Spinal cord (tissue), 9 donors: ENCODE measurements at regions not wholly inside any gene's neighbourhood (a gene's known extent, or its start where the extent isn't known, plus 50 kb on each side); places are given as distances from the start of the nearest gene placed in this dataset.
"Not testable (repeated sequence)": the region's sequence is repeated elsewhere in the genome, so short reads cannot be mapped to it uniquely, and the experiment has no call there.

Experiments used
- DNase-seq, 6 donors: peaks; one replicate each; pipeline versions ENCODE4 v3.0.0 to v3.0.0-alpha.2; 2013 to 2015; ENCODE audit warnings: low spot score in 6 of 6, low read depth in 4 of 6
- H3K27ac ChIP-seq: one replicate; pipeline ENCODE4 v1.5.1; 2013; ENCODE audit warnings: low read depth, low read length, control low read depth
- H3K27me3 ChIP-seq: one replicate; pipeline ENCODE4 v1.6.1; 2013; ENCODE audit warnings: low read length; ENCODE audit not compliant: control insufficient read depth, insufficient read depth
- H3K36me3 ChIP-seq: one replicate; pipeline ENCODE4 v1.6.1; 2013; ENCODE audit warnings: low read length; ENCODE audit not compliant: control insufficient read depth, insufficient read depth
- H3K4me1 ChIP-seq: one replicate; pipeline ENCODE4 v1.6.1; 2013; ENCODE audit warnings: low read length; ENCODE audit not compliant: control insufficient read depth, insufficient read depth
- H3K4me3 ChIP-seq: one replicate; pipeline ENCODE4 v1.5.1; 2013; ENCODE audit warnings: low read depth, low read length, control low read depth
- H3K9me3 ChIP-seq: one replicate; pipeline ENCODE4 v1.6.1; 2013; ENCODE audit warnings: low read length; ENCODE audit not compliant: control insufficient read depth, insufficient read depth
- WGBS: methylation state at CpG from one replicate; pipeline ENCODE4 v1.1.5; 2013; ENCODE audit warnings: missing lambda C conversion rate; ENCODE audit not compliant: insufficient coverage; 5-methylcytosine and 5-hydroxymethylcytosine counted together
- donor health status: healthy.

DNA sequence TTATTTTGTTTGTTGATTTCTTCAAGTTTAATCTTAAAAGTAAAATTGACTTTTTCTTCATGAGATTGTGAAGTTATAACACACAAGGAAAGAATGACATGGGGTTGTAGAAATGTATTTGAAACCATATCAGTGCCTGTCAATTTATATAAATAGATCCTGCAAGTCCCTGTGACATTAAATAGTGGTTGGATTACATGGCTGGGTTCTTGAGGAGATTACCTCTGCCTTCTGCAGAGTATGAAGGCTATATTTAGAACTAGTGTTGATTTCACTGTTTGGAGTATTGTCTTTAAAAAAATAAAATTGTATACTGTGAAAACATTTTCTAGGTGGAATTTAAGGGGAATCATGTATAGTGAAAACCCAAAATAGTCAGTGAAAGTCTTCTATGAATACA lies 385.8 kb upstream of the SMIM30 start:
- Histone ChIP-seq H3K9me3 (no peaks in the 10 kb centered on the region), H3K27me3 (no peaks in the 10 kb centered on the region), H3K27ac (no peak overlapping the region), H3K4me3 (no peak overlapping the region), H3K4me1 (no peaks in the 10 kb centered on the region), H3K36me3 (no peaks in the 10 kb centered on the region)
- DNase-seq: no peak

DNA sequence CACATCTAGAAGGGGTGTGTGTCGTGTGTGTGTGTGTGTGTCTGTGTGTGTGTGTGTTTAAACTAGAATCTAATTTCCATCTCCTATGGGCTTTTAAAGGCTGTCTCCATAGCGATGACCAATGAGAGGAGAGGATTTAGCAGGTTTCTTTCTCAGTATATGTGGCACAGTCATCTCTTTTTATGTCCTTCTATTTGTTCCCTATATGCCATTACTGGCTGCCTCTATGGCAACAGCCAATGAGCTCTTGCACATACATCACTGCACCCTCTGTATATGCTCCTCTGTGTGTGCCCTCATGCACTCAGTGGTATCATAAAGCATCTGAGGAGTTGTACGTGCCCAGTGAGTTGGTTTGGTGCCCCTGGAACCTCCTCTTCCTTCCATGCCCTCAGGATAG lies 378.2 kb upstream of the SMIM30 start:
- H3K9me3 ChIP-seq, H3K4me3 ChIP-seq, H3K27me3 ChIP-seq, DNase-seq, H3K27ac ChIP-seq, H3K4me1 ChIP-seq, H3K36me3 ChIP-seq: not testable (repeated sequence)
- no CpG with 5 or more reads among the region's 3 CpGs for WGBS

DNA sequence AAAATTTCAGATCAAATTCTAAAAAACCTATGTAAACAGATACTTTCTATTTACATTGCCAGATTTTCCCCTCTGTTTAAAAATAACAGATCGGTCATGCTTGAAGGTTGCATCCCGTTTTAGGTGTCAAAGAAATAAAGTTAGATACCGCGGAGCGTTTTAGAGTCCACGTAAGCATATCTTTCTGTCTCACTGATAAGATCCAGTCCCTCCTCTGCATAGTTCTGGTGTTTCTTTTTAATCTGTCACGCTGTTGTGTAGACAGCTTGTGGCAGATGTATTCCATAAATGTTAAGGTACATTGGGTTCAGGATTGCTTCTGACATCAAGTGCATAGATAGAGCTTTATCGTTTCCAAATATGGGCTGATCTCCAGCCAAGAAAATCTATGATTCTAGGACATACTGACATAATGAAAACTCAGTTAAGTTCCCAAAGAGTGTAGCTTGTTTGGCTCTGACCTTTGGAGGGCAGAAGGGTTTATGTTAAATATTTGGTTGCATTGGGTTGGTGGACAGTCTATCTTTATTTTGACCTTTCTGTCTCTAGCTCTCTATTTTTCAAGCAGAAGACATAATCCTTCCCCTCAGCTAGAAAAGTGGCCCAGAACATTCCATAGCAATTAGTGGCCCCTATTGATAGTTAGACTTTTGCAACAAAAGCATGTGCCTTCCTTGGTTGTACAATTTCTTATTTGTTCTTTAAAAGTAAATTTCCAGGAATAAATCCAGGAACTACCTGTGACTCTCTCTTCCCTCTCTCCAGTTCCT lies 376.6 kb upstream of the SMIM30 start:
- H3K9me3 ChIP-seq, H3K4me1 ChIP-seq, H3K27me3 ChIP-seq, DNase-seq, H3K27ac ChIP-seq, H3K4me3 ChIP-seq, H3K36me3 ChIP-seq: not testable (repeated sequence)
- WGBS: no CpG with 5 or more reads among the region's 8 CpGs

DNA sequence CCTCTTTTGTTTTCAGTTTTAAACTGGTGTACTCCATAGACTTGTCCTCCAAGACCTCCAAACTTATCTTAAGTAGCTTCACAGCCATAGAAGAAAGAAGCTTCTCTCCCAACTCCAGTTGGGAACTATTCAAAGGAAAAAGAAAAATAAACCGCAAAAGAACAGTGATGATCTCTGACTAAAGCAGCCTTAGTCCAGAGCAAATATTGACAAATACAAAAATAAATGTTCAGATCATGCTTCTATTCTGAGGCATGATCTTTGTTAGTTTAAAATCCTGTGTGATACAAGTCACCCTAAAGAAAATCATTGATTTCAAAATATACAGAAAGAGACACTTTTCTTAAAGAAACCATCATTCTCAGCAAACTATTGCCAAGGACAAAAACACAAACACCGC lies 373.0 kb upstream of the SMIM30 start:
- no CpG with 5 or more reads among the region's 2 CpGs for whole genome bisulfite sequencing
- no peak for DNase-seq

DNA sequence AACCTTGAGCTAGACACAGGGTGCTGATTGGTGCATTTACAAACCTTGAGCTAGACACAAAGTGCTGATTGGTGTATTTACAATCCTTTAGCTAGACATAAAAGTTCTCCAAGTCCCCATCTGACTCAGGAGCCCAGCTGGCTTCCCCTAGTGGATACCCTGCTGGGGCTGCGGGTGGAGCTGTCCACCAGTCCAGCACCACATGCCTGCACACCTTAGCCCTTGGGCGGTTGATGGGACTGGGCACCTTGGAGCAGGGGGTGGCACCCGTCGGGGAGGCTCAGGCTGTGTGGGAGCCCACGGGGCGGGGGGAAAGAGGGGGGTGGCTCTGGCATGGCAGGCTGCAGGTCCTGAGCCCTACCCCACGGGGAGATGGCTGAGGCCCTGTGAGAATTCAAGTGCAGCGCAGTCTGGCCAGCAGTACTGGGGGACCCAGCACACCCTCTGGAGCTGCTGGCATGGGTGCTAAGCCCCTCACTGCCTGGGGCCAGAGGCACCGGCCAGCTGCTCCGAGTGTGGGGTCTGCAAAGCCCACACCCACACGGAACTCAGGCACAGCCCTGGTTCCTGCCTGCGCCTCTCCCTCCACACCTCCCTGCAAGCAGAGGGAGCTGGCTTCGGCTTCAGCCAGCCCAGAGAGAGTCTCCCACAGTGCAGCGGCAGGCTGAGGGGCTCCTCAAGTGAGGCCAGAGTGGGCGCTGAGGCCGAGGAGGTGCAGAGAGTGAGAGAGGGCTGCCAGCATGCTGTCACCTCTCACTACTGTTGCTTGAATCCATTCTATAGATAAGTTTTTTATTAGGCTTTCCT lies 369.8 kb upstream of the SMIM30 start:
- H3K27me3 ChIP-seq: no peaks in the 10 kb centered on the region
- H3K4me3 ChIP-seq: no peak overlapping the region
- H3K9me3 ChIP-seq: peaks cover 2% of the 10 kb centered on the region
- 91% methylated on average over 15 of the region's 16 CpGs for WGBS
- DNase-seq: no peak
- H3K27ac ChIP-seq: no peak overlapping the region
- H3K36me3 ChIP-seq: no peaks in the 10 kb centered on the region
- H3K4me1 ChIP-seq: no peaks in the 10 kb centered on the region

More for the DNA sequence above, 373.0 kb upstream of the SMIM30 start:
- Histone ChIP-seq H3K36me3 (no peaks in the 10 kb centered on the region), H3K9me3 (no peaks in the 10 kb centered on the region), H3K27ac (no peak overlapping the region), H3K4me3 (no peak overlapping the region), H3K4me1 (no peaks in the 10 kb centered on the region), H3K27me3 (no peaks in the 10 kb centered on the region)

DNA sequence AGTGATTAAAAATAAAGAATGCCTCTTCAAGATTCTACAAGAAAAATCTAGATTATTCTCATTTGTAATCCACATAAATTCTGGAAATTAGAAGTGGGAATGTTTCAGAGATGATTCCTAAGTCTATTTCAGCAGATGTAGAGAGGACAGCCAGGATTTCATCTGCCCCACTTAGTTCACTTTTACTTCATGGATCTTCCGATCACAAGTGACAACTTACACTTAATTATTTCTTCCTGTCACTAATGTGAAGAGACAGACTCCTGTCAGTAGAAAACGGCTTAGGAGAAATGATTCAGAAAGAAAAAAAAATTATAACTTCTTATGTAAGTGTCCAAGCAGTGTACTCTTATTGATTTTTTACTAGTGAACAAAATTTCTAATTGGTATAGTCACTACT lies 368.2 kb upstream of the SMIM30 start:
- Histone ChIP-seq H3K9me3 (peaks cover 2% of the 10 kb centered on the region), H3K4me3 (no peak overlapping the region), H3K36me3 (no peaks in the 10 kb centered on the region), H3K27me3 (no peaks in the 10 kb centered on the region), H3K4me1 (no peaks in the 10 kb centered on the region), H3K27ac (no peak overlapping the region)
- DNase-seq: no peak
- no CpG with 5 or more reads among the region's 2 CpGs for WGBS

DNA sequence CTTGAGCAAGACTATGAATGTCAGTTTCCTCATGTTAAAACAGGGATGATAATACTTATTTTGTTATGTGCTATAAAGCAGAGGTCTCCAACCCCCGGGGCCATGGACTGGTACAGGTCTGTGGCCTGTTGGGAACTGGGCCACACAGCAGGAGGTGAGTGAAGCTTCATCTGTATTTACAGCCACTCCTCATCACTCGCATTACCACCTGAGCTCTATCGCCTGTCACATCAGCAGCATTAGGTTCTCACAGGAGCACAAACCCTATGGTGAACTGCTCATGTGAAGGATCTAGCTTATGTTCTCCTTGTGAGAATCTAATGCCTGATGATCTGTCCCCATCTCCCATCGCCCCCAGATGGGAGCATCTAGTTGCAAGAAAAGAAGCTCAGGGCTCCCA lies 365.3 kb upstream of the SMIM30 start:
- 80% methylated on average over 1 of the region's 4 CpGs for WGBS
- Histone ChIP-seq H3K4me1 (no peaks in the 10 kb centered on the region), H3K36me3 (no peaks in the 10 kb centered on the region), H3K4me3 (no peak overlapping the region), H3K27me3 (no peaks in the 10 kb centered on the region), H3K9me3 (peaks cover 2% of the 10 kb centered on the region), H3K27ac (no peak overlapping the region)
- no peak for DNase-seq

DNA sequence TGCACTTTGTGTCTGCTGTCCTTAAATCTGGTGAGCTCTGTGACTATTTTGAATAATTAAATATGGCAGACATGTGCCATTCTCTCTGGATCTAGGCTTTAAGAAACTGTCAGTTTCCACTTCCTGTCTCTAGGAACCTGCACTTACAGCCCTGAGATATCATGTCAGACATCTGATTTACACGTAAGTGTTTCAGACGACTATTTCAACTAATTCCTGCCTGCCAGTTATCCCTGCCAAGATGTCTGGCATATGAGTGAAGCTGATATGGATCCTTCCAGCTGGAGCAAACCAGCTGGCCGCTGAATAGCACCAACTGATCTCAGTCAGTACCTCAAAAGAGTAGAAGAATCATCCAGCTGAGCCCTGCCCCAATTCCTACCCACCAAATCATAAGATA lies 362.2 kb upstream of the SMIM30 start:
- WGBS: 100% methylated on average over 2 of the region's 3 CpGs
- Histone ChIP-seq H3K4me3 (no peak overlapping the region), H3K4me1 (no peaks in the 10 kb centered on the region), H3K27ac (no peak overlapping the region), H3K27me3 (no peaks in the 10 kb centered on the region), H3K9me3 (peaks cover under 1% of the 10 kb centered on the region), H3K36me3 (no peaks in the 10 kb centered on the region)
- peak in 1 of 6 donors; percentile 4 for DNase-seq

DNA sequence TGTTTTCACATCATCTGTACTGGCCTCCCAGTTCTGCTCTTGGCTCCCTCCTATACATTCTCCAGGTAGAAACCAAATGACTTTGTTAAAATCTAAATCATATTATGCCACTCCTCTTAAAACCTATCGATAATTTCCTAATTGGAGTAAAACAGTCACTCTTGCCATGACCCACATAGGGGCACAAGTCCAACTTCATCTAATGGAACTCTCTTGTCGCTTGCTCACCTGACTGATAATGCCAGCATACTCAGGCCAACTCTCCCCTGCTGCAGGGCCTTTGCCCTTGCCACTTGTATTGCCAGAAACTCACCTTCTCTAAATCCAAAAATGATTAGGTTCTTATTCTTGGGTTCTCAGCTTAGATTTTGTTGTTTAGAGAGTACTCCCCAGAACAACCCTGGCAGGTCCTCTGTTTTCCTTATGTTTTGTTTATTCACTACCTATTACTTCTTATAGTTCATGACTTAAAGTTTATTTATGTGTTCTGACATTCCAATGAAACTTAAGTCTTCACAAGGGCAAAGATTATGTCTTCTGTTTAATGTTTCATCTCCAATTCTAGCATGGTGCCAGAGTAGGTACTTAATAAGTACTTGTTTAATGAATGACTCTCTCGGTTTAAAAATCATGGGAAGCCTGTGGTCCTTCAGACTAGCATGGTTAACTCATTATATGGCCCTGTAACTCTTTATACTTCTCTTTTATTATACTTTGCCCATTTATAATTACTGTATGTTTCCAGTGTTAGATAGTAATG lies 345.9 kb upstream of the SMIM30 start:
- WGBS: 78% methylated on average over 1 of the region's 3 CpGs
- no peaks in the 10 kb centered on the region for H3K9me3 ChIP-seq
- no peak for DNase-seq
- no peak overlapping the region for H3K27ac ChIP-seq
- no peaks in the 10 kb centered on the region for H3K36me3 ChIP-seq
- H3K4me3 ChIP-seq: no peak overlapping the region
- H3K4me1 ChIP-seq: no peaks in the 10 kb centered on the region
- H3K27me3 ChIP-seq: no peaks in the 10 kb centered on the region
